RWPE1 (cell line): ENCODE measurements at regions not wholly inside any gene's neighbourhood (a gene's known extent, or its start where the extent isn't known, plus 50 kb on each side); places are given as distances from the start of the nearest gene placed in this dataset.

Experiments
- CTCF ChIA-PET: fragments of 350-600 bp; sonication (Branson Sonifier 250); formaldehyde crosslinking; extraction: SDS; loops from one replicate; lab custom pipeline; 2021; lab: Yijun Ruan, JAX
- POLR2A ChIA-PET: fragments of 400-600 bp; formaldehyde crosslinking; extraction: SDS; loops from one replicate; lab custom pipeline; 2020; ENCODE audit warnings: antibody characterized with exemption; ENCODE audit not compliant: low non-redundant PET; lab: Yijun Ruan, JAX
- DNase-seq: peaks from one replicate; pipeline ENCODE4 v3.0.0; 2012; ENCODE audit warnings: low spot score
- H3K27ac ChIP-seq: fragments of 450-650 bp; 2 replicates; pipeline ENCODE4 v1.5.1; 2017
- CTCF ChIP-seq: fragments of 450-650 bp; conservative IDR thresholded peaks from 2 replicates; pipeline ENCODE4 v1.5.1; 2017; ENCODE audit warnings: low read depth, mild to moderate bottlenecking

- no peak for TF ChIP-seq CTCF
Measured at GRCh38 chr16:25433388-25433787, 175.7 kb upstream of the ZKSCAN2 start.

GRCh38 chr16:25431472-25431871 lies 173.8 kb upstream of the ZKSCAN2 start:
- H3K27ac ChIP-seq, result no peak overlapping the region
- ChIA-PET POLR2A (no interaction called here), CTCF (no interaction called here)
- DNase-seq, result no peak
- TF ChIP-seq CTCF, result no peak

More at GRCh38 chr16:25433388-25433787, 175.7 kb upstream of the ZKSCAN2 start:
- ChIA-PET CTCF (interaction anchor here (1.2 kb wide), 1 partner anchor 15 kb away, joined by 3 read pairs; no protein-coding TSS in a partner anchor), POLR2A (no interaction called here)
- H3K27ac ChIP-seq, result no peak overlapping the region
- no peak for DNase-seq

GRCh38 chr16:25426829-25427228 lies 169.2 kb upstream of the ZKSCAN2 start:
- no peak for TF ChIP-seq CTCF
- ChIA-PET POLR2A (no interaction called here), CTCF (no interaction called here)
- H3K27ac ChIP-seq, result no peak overlapping the region
- DNase-seq, result no peak

- ChIA-PET POLR2A (no interaction called here), CTCF (interaction anchor here (0.6 kb wide), 1 partner anchor 849 kb away, joined by 3 read pairs; no protein-coding TSS in a partner anchor)
- TF ChIP-seq CTCF, result no peak
- no peak overlapping the region for H3K27ac ChIP-seq
- no peak for DNase-seq
Measured at GRCh38 chr16:25419681-25420080, 162.0 kb upstream of the ZKSCAN2 start.

- TF ChIP-seq CTCF, result no peak
- no peak overlapping the region for H3K27ac ChIP-seq
- ChIA-PET POLR2A (no interaction called here), CTCF (no interaction called here)
- no peak for DNase-seq
Measured at GRCh38 chr16:25419153-25419552, 161.5 kb upstream of the ZKSCAN2 start.

GRCh38 chr16:25416002-25416401 lies 158.4 kb upstream of the ZKSCAN2 start:
- CTCF ChIA-PET, result no interaction called here
- H3K27ac ChIP-seq, result no peak overlapping the region
- no peak for TF ChIP-seq CTCF

More at GRCh38 chr16:25416002-25416401, 158.4 kb upstream of the ZKSCAN2 start:
- POLR2A ChIA-PET, result no interaction called here
- no peak for DNase-seq
